ENCODE measurements at regions not wholly inside any gene's neighbourhood (a gene's known extent, or its start where the extent isn't known, plus 50 kb on each side); places are given as distances from the start of the nearest gene placed in this dataset.

DNA sequence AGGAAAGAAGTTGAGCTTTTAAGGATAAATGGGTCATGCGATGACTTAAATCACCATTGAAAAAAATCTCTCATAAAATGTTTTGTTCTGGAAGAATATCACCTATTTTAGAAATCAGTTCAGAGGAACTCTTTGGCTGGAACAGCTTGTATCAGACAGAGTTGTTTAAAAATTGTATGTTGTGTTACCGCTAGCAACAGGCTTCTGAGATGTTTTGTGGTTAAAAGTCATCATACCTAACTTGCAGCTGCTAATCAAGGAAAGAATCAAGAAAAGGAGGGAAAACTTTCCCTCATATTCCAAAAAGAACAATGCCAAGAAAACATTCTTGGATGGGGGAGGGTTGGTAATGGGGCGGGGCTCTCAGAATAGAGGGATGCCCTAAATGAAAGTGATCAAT is 220.7 kb upstream of the CITED2 start:
- 95% methylated on average over 3 of the region's 3 CpGs for WGBS (ENCODE audit: low lambda C conversion rate, missing lambda C conversion rate)
- DNase-seq (ENCODE audit: low spot score): no peak
- Histone ChIP-seq H3K79me2 (no peaks in the 10 kb centered on the region), H3K9me2 (replicated peaks; ENCODE audit: insufficient read depth) (no peaks in the 10 kb centered on the region), H3K4me3 (no peak overlapping the region), H3K36me3 (replicated peaks; ENCODE audit: insufficient read depth, low read depth) (no peaks in the 10 kb centered on the region), H3K27me3 (no peaks in the 10 kb centered on the region), H3K27ac (peak overlapping the region; percentile 91), H2AFZ (no peak overlapping the region), H3K4me2 (no peak overlapping the region), H4K20me1 (ENCODE audit: insufficient read depth, poor library complexity, severe bottlenecking) (no peaks in the 10 kb centered on the region), H3K9me3 (ENCODE audit: low read depth) (no peaks in the 10 kb centered on the region), H3K4me1 (ENCODE audit: insufficient read depth) (peaks cover 35% of the 10 kb centered on the region)
- TF ChIP-seq, protein P1, sequence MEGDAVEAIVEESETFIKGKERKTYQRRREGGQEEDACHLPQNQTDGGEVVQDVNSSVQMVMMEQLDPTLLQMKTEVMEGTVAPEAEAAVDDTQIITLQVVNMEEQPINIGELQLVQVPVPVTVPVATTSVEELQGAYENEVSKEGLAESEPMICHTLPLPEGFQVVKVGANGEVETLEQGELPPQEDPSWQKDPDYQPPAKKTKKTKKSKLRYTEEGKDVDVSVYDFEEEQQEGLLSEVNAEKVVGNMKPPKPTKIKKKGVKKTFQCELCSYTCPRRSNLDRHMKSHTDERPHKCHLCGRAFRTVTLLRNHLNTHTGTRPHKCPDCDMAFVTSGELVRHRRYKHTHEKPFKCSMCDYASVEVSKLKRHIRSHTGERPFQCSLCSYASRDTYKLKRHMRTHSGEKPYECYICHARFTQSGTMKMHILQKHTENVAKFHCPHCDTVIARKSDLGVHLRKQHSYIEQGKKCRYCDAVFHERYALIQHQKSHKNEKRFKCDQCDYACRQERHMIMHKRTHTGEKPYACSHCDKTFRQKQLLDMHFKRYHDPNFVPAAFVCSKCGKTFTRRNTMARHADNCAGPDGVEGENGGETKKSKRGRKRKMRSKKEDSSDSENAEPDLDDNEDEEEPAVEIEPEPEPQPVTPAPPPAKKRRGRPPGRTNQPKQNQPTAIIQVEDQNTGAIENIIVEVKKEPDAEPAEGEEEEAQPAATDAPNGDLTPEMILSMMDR (IDR thresholded peaks at IDR 0.05; ENCODE audit: poor library complexity): no peak
- no peak for TF ChIP-seq EZH2phosphoT487 (IDR thresholded peaks at IDR 0.05; ENCODE audit: low read depth, severe bottlenecking, unreplicated experiment)
- TF ChIP-seq EZH2 (IDR thresholded peaks at IDR 0.05; ENCODE audit: borderline replicate concordance): no peak

DNA sequence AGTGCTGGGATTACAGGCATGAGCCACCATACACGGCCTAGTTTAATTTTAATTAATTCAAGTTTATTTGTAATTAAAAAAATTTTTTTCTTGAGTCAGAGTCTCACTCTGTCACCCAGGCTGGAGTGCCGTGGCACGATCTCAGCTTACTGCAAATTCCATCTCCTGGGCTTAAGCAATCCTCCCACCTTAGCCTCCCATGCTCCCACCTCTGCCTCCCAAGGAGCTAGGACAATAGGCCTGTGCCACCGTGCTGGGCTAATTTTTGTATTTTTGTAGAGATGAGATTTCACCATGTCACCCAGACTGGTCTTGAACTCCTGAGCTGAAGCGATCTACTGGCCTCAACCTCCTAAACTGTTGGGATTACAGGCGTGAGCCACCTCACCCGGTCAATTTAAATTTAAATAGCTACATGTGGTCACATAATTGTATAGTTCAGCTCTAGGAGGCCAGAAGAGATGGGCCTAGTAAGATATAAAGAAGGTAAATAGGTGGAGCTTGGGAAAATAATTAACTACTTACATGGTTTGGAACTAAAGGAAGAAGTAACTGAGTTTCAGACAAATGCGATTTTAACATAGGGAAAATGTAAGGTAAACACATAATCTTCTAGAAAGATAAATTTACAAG is 220.0 kb upstream of the CITED2 start:
- TF ChIP-seq EZH2phosphoT487 (IDR thresholded peaks at IDR 0.05; ENCODE audit: low read depth, severe bottlenecking, unreplicated experiment) (no peak), EZH2 (IDR thresholded peaks at IDR 0.05; ENCODE audit: borderline replicate concordance) (no peak)
- TF ChIP-seq, protein P1 (IDR thresholded peaks at IDR 0.05; ENCODE audit: poor library complexity): no peak
- Histone ChIP-seq H3K79me2 (no peaks in the 10 kb centered on the region), H3K9me3 (ENCODE audit: low read depth) (no peaks in the 10 kb centered on the region), H3K27me3 (no peaks in the 10 kb centered on the region), H4K20me1 (ENCODE audit: insufficient read depth, poor library complexity, severe bottlenecking) (no peaks in the 10 kb centered on the region), H3K4me1 (ENCODE audit: insufficient read depth) (peaks cover 37% of the 10 kb centered on the region), H3K36me3 (replicated peaks; ENCODE audit: insufficient read depth, low read depth) (no peaks in the 10 kb centered on the region), H3K4me2 (no peak overlapping the region), H3K9me2 (replicated peaks; ENCODE audit: insufficient read depth) (no peaks in the 10 kb centered on the region), H3K4me3 (no peak overlapping the region), H3K27ac (peak overlapping the region; percentile 3), H2AFZ (no peak overlapping the region)
- no peak for DNase-seq (ENCODE audit: low spot score)
- WGBS (ENCODE audit: low lambda C conversion rate, missing lambda C conversion rate): 87% methylated on average over 8 of the region's 8 CpGs

GRCh38 chr6:139593081-139593480 is 218.6 kb upstream of the CITED2 start:
- no peak overlapping the region for H3K4me2 ChIP-seq
- H3K9me2 ChIP-seq (replicated peaks; ENCODE audit: insufficient read depth): no peaks in the 10 kb centered on the region
- DNase-seq (ENCODE audit: low spot score): no peak
- H3K79me2 ChIP-seq: no peaks in the 10 kb centered on the region
- no peak overlapping the region for H3K27ac ChIP-seq
- H3K4me1 ChIP-seq (ENCODE audit: insufficient read depth): peaks cover 43% of the 10 kb centered on the region
- no peaks in the 10 kb centered on the region for H3K36me3 ChIP-seq (replicated peaks; ENCODE audit: insufficient read depth, low read depth)
- H4K20me1 ChIP-seq (ENCODE audit: insufficient read depth, poor library complexity, severe bottlenecking): no peaks in the 10 kb centered on the region
- no peak overlapping the region for H3K4me3 ChIP-seq
- 96% methylated on average over 3 of the region's 3 CpGs for WGBS (ENCODE audit: low lambda C conversion rate, missing lambda C conversion rate)
- H2AFZ ChIP-seq: no peak overlapping the region
- no peaks in the 10 kb centered on the region for H3K9me3 ChIP-seq (ENCODE audit: low read depth)
- H3K27me3 ChIP-seq: no peaks in the 10 kb centered on the region
- TF ChIP-seq, protein P1 (IDR thresholded peaks at IDR 0.05; ENCODE audit: poor library complexity): no peak
- TF ChIP-seq EZH2phosphoT487 (IDR thresholded peaks at IDR 0.05; ENCODE audit: low read depth, severe bottlenecking, unreplicated experiment) (no peak), EZH2 (IDR thresholded peaks at IDR 0.05; ENCODE audit: borderline replicate concordance) (no peak)

Data from hepatocyte (in vitro differentiated cells).